ENCODE measurements at regions not wholly inside any gene's neighbourhood (a gene's known extent, or its start where the extent isn't known, plus 50 kb on each side); places are given as distances from the start of the nearest gene placed in this dataset.

DNA sequence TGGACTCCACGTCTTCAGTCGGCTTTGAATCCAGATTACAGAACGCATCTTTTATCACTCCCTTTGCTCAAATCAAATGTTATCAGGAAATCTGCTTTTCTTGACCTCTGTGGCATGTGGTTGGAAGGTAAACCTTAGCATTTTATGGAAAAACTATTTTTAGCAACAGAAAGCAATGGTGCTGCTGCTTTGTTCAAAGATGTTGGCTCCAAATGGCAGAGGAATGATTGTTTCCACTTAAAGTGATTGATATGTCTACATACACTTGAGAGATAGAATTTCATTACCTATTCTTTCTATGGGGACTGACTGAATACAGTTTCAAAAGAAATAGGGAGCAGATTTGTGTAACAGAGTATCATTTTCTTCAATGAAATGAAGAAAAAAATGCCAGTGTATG is 761.2 kb downstream of the NOVA1 start:
- WGBS (ENCODE audit: low lambda C conversion rate): 12% methylated on average over 3 of the region's 3 CpGs
- Histone ChIP-seq H3K27ac (ENCODE audit: low read depth in 2 of 2, low read length in 1 of 2) (no peak overlapping the region), H3K9me3 (no peaks in the 10 kb centered on the region), H3K4me1 (ENCODE audit: control insufficient read depth in 1 of 2, insufficient read depth in 2 of 2, low read depth in 1 of 2, low read length in 1 of 2) (peaks cover 0 to 10% of the 10 kb centered on the region in 2 experiments; a peak in 1 of 4 replicates), H3F3A (replicated peaks; ENCODE audit: insufficient read depth) (no peaks in the 10 kb centered on the region), H2AFZ (ENCODE audit: low read depth) (no peak overlapping the region), H3K4me3 (ENCODE audit: low read depth in 2 of 2, low read length in 1 of 2) (no peak overlapping the region), H4K20me1 (ENCODE audit: insufficient read depth) (no peaks in the 10 kb centered on the region), H3K4me2 (no peak overlapping the region), H3K27me3 (ENCODE audit: insufficient read depth) (no peaks in the 10 kb centered on the region), H3K36me3 (replicated peaks in 1 of 2; ENCODE audit: control insufficient read depth in 1 of 2, insufficient read depth in 2 of 2, low read length in 1 of 2) (no peaks in the 10 kb centered on the region), H3K79me2 (ENCODE audit: insufficient read depth) (no peaks in the 10 kb centered on the region), H3K9ac (no peak overlapping the region), H3K9me2 (no peaks in the 10 kb centered on the region)
- ChIA-PET POLR2A (no interaction called here), CTCF (no interaction called here)
- DNase-seq: no peak
- TF ChIP-seq, protein P1, sequence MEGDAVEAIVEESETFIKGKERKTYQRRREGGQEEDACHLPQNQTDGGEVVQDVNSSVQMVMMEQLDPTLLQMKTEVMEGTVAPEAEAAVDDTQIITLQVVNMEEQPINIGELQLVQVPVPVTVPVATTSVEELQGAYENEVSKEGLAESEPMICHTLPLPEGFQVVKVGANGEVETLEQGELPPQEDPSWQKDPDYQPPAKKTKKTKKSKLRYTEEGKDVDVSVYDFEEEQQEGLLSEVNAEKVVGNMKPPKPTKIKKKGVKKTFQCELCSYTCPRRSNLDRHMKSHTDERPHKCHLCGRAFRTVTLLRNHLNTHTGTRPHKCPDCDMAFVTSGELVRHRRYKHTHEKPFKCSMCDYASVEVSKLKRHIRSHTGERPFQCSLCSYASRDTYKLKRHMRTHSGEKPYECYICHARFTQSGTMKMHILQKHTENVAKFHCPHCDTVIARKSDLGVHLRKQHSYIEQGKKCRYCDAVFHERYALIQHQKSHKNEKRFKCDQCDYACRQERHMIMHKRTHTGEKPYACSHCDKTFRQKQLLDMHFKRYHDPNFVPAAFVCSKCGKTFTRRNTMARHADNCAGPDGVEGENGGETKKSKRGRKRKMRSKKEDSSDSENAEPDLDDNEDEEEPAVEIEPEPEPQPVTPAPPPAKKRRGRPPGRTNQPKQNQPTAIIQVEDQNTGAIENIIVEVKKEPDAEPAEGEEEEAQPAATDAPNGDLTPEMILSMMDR (IDR thresholded peaks at IDR 0.05): no peak
- TF ChIP-seq GATA2 (CRISPR knock-in tag; IDR thresholded peaks at IDR 0.05) (no peak), JUND (IDR thresholded peaks at IDR 0.05) (no peak), EP300 (IDR thresholded peaks at IDR 0.05; ENCODE audit: borderline replicate concordance in 1 of 2, low read depth in 1 of 2, low read length in 1 of 2) (no peak), RAD21 (IDR thresholded peaks at IDR 0.05; ENCODE audit: low read length) (no peak), ELF1 (IDR thresholded peaks at IDR 0.05) (no peak), MEF2A (IDR thresholded peaks at IDR 0.05; ENCODE audit: borderline replicate concordance, low read depth) (no peak), GABPA (IDR thresholded peaks at IDR 0.05; ENCODE audit: low read depth) (no peak), POLR2AphosphoS5 (IDR thresholded peaks at IDR 0.05; ENCODE audit: low read depth, low read length) (no peak)
- TF ChIP-seq, protein P2, sequence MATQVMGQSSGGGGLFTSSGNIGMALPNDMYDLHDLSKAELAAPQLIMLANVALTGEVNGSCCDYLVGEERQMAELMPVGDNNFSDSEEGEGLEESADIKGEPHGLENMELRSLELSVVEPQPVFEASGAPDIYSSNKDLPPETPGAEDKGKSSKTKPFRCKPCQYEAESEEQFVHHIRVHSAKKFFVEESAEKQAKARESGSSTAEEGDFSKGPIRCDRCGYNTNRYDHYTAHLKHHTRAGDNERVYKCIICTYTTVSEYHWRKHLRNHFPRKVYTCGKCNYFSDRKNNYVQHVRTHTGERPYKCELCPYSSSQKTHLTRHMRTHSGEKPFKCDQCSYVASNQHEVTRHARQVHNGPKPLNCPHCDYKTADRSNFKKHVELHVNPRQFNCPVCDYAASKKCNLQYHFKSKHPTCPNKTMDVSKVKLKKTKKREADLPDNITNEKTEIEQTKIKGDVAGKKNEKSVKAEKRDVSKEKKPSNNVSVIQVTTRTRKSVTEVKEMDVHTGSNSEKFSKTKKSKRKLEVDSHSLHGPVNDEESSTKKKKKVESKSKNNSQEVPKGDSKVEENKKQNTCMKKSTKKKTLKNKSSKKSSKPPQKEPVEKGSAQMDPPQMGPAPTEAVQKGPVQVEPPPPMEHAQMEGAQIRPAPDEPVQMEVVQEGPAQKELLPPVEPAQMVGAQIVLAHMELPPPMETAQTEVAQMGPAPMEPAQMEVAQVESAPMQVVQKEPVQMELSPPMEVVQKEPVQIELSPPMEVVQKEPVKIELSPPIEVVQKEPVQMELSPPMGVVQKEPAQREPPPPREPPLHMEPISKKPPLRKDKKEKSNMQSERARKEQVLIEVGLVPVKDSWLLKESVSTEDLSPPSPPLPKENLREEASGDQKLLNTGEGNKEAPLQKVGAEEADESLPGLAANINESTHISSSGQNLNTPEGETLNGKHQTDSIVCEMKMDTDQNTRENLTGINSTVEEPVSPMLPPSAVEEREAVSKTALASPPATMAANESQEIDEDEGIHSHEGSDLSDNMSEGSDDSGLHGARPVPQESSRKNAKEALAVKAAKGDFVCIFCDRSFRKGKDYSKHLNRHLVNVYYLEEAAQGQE (IDR thresholded peaks at IDR 0.05; ENCODE audit: low read depth, low read length): no peak
- TF ChIP-seq, protein P3, sequence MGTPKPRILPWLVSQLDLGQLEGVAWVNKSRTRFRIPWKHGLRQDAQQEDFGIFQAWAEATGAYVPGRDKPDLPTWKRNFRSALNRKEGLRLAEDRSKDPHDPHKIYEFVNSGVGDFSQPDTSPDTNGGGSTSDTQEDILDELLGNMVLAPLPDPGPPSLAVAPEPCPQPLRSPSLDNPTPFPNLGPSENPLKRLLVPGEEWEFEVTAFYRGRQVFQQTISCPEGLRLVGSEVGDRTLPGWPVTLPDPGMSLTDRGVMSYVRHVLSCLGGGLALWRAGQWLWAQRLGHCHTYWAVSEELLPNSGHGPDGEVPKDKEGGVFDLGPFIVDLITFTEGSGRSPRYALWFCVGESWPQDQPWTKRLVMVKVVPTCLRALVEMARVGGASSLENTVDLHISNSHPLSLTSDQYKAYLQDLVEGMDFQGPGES (IDR thresholded peaks at IDR 0.05; ENCODE audit: low read depth, low read length): no peak
- TF ChIP-seq, protein P4, sequence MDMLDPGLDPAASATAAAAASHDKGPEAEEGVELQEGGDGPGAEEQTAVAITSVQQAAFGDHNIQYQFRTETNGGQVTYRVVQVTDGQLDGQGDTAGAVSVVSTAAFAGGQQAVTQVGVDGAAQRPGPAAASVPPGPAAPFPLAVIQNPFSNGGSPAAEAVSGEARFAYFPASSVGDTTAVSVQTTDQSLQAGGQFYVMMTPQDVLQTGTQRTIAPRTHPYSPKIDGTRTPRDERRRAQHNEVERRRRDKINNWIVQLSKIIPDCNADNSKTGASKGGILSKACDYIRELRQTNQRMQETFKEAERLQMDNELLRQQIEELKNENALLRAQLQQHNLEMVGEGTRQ (IDR thresholded peaks at IDR 0.05; ENCODE audit: borderline replicate concordance, low read depth, low read length): no peak
- TF ChIP-seq, protein P5, sequence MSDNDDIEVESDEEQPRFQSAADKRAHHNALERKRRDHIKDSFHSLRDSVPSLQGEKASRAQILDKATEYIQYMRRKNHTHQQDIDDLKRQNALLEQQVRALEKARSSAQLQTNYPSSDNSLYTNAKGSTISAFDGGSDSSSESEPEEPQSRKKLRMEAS (IDR thresholded peaks at IDR 0.05; ENCODE audit: low read depth): no peak
- TF ChIP-seq, protein P6, sequence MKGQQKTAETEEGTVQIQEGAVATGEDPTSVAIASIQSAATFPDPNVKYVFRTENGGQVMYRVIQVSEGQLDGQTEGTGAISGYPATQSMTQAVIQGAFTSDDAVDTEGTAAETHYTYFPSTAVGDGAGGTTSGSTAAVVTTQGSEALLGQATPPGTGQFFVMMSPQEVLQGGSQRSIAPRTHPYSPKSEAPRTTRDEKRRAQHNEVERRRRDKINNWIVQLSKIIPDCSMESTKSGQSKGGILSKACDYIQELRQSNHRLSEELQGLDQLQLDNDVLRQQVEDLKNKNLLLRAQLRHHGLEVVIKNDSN (IDR thresholded peaks at IDR 0.05; ENCODE audit: borderline replicate concordance, low read depth): no peak

All from SK-N-SH (cell line).